ENCODE measurements at regions not wholly inside any gene's neighbourhood (a gene's known extent, or its start where the extent isn't known, plus 50 kb on each side); places are given as distances from the start of the nearest gene placed in this dataset.

DNA sequence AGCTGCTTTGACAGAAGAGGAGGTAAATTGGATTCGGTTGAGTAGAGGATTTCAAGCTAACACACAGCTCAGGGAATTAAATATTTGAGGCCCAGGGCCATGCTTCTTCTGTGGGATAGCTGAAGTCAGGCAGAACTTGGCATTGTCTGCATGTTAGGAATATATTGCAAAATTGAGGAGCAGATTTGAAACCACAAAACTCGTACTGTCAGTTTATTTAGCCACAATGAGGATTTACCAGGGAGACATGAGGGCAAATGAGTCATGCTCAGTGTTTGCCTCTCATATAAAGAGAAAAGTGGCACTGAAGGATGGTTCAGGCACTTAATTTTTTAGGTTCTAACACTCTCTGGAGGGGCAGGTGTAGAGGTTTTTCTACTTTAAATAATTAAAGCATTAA, 83.0 kb upstream of the PRLR start:
- TF ChIP-seq EZH2 (optimal IDR thresholded peaks at IDR 0.05; ENCODE audit: low read depth, low read length) (no peak), EZH2phosphoT487 (IDR thresholded peaks at IDR 0.05; ENCODE audit: low read length) (no peak)
- TF ChIP-seq, protein P1, sequence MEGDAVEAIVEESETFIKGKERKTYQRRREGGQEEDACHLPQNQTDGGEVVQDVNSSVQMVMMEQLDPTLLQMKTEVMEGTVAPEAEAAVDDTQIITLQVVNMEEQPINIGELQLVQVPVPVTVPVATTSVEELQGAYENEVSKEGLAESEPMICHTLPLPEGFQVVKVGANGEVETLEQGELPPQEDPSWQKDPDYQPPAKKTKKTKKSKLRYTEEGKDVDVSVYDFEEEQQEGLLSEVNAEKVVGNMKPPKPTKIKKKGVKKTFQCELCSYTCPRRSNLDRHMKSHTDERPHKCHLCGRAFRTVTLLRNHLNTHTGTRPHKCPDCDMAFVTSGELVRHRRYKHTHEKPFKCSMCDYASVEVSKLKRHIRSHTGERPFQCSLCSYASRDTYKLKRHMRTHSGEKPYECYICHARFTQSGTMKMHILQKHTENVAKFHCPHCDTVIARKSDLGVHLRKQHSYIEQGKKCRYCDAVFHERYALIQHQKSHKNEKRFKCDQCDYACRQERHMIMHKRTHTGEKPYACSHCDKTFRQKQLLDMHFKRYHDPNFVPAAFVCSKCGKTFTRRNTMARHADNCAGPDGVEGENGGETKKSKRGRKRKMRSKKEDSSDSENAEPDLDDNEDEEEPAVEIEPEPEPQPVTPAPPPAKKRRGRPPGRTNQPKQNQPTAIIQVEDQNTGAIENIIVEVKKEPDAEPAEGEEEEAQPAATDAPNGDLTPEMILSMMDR (IDR thresholded peaks at IDR 0.05; ENCODE audit: low read length) = no peak
